ENCODE measurements at regions not wholly inside any gene's neighbourhood (a gene's known extent, or its start where the extent isn't known, plus 50 kb on each side); places are given as distances from the start of the nearest gene placed in this dataset.

DNA sequence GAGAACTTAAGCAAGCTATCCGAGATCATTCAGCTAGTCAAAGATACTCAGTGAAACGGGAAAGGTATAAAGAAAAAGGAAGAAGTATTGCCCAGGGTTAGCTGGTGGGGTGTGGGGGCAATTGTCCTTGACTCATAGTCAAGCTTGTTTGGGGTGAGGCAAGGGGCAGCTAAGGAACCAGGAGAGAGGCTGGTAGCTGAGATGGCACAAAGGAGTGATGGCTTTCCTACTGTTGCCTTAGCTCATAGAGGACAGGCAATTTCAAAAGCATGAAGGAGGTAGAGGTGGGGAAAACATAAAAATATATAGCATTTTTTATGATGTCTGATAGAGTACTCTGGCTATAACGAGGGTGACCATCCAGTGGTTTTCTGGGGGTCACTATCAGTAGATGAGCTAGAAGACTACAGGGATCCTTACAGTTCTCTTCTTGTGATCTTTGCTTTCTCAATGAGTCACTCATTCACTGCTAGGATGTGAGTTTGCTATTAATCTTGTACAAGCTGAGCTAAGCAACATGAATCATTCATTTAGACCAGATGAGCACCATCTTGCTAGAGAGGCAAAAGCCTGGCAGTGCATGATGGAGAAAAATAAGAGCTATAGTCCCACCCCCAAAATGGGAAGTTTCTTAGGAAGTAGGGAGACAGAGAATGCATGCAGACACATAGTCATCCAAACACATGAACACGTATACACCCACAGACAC, 207.1 kb upstream of the PFN2 start:
- TF ChIP-seq, protein P1, sequence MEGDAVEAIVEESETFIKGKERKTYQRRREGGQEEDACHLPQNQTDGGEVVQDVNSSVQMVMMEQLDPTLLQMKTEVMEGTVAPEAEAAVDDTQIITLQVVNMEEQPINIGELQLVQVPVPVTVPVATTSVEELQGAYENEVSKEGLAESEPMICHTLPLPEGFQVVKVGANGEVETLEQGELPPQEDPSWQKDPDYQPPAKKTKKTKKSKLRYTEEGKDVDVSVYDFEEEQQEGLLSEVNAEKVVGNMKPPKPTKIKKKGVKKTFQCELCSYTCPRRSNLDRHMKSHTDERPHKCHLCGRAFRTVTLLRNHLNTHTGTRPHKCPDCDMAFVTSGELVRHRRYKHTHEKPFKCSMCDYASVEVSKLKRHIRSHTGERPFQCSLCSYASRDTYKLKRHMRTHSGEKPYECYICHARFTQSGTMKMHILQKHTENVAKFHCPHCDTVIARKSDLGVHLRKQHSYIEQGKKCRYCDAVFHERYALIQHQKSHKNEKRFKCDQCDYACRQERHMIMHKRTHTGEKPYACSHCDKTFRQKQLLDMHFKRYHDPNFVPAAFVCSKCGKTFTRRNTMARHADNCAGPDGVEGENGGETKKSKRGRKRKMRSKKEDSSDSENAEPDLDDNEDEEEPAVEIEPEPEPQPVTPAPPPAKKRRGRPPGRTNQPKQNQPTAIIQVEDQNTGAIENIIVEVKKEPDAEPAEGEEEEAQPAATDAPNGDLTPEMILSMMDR (IDR thresholded peaks at IDR 0.05; ENCODE audit: unreplicated experiment), result no peak
- POLR2A ChIA-PET, result interaction anchor here (0.6 kb wide), 1 partner anchor 877 kb away, joined by 3 read pairs; no protein-coding TSS in a partner anchor

DNA sequence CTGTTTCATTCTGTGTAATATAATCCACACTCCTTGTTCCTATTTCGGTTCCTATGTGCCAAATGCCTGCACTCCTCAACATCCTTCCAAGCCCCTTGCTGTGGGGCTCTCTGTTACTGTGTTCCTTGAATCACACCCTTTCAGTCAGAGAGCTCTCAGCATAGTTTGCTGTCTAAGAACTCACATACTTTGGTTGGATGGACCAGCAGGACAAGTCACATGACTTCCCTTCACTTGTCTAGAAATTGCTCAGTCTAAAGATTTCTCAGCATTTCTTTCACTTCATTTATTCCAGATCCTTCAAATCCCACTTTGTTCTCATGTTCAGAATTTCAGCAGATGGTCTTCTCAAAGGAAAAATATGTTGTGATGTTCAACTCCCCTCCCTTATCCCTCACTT, 203.5 kb upstream of the PFN2 start:
- Mint-ChIP-seq H3K4me3 (ENCODE audit: unreplicated experiment) (no peak overlapping the region), H3K27me3 (ENCODE audit: insufficient read depth, unreplicated experiment) (no peaks in the 10 kb centered on the region), H3K4me1 (ENCODE audit: insufficient read depth, unreplicated experiment) (peaks cover 11% of the 10 kb centered on the region), H3K27ac (ENCODE audit: low read depth, unreplicated experiment) (no peak overlapping the region), H3K9me3 (ENCODE audit: unreplicated experiment) (no peaks in the 10 kb centered on the region), H3K36me3 (ENCODE audit: insufficient read depth, unreplicated experiment) (no peaks in the 10 kb centered on the region)
- POLR2A ChIA-PET, result interaction anchor here (1.0 to 1.1 kb wide), 2 partner anchors 10 to 14 kb away, joined by 3 read pairs; no protein-coding TSS in a partner anchor
- TF ChIP-seq, protein P1 (IDR thresholded peaks at IDR 0.05; ENCODE audit: unreplicated experiment), result no peak
- CTCF ChIA-PET, result interaction anchor here (0.6 to 1.2 kb wide), 5 partner anchors 10 to 206 kb away, joined by 3 to 5 read pairs (median 3); no protein-coding TSS in a partner anchor
- DNase-seq (ENCODE audit: unreplicated experiment), result no peak
- no TSS peak for BruUV-seq (replicated peaks)
- intact Hi-C loops (cut with micrococcal nuclease), result no loop called here

More for the DNA sequence above, 207.1 kb upstream of the PFN2 start:
- no TSS peak for BruUV-seq (replicated peaks)
- Mint-ChIP-seq H3K4me1 (ENCODE audit: insufficient read depth, unreplicated experiment) (peaks cover 17% of the 10 kb centered on the region), H3K36me3 (ENCODE audit: insufficient read depth, unreplicated experiment) (no peaks in the 10 kb centered on the region), H3K9me3 (ENCODE audit: unreplicated experiment) (no peaks in the 10 kb centered on the region), H3K4me3 (ENCODE audit: unreplicated experiment) (no peak overlapping the region), H3K27me3 (ENCODE audit: insufficient read depth, unreplicated experiment) (no peaks in the 10 kb centered on the region), H3K27ac (ENCODE audit: low read depth, unreplicated experiment) (no peak overlapping the region)
- peak; percentile 26 for DNase-seq (ENCODE audit: unreplicated experiment)
- CTCF ChIA-PET, result interaction anchor here (1.0 to 3.7 kb wide), 3 partner anchors 190 to 241 kb away, joined by 3 to 19 read pairs (median 12); no protein-coding TSS in a partner anchor
- intact Hi-C loops (cut with micrococcal nuclease), result no loop called here

DNA sequence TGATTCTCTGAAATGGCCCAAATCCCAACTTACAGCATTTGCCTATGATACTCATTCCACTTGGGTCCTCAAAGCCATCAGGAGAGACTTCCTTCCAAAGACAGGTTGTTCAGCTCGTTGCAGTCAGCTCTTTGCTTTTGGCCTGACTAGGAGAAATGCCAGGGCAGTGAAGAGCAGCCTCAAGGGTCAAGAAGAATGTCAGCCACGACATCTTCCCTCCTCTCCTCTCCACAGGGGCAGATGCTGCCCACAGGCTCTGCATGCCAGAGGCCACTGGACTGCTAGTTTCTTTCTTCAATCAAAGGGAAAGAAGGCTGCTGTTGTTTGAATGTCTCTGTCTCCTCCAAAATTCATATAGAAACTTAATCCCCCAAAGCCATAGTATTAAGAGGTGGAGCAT, 201.7 kb upstream of the PFN2 start:
- TF ChIP-seq, protein P1 (IDR thresholded peaks at IDR 0.05; ENCODE audit: unreplicated experiment), result no peak
- BruUV-seq (replicated peaks), result no TSS peak
- Mint-ChIP-seq H3K36me3 (ENCODE audit: insufficient read depth, unreplicated experiment) (no peaks in the 10 kb centered on the region), H3K27me3 (ENCODE audit: insufficient read depth, unreplicated experiment) (no peaks in the 10 kb centered on the region), H3K9me3 (ENCODE audit: unreplicated experiment) (no peaks in the 10 kb centered on the region), H3K4me1 (ENCODE audit: insufficient read depth, unreplicated experiment) (peaks cover 2% of the 10 kb centered on the region), H3K27ac (ENCODE audit: low read depth, unreplicated experiment) (no peak overlapping the region), H3K4me3 (ENCODE audit: unreplicated experiment) (no peak overlapping the region)
- ChIA-PET CTCF (interaction anchor here (0.6 to 1.7 kb wide), 3 partner anchors 10 to 142 kb away, joined by 3 to 9 read pairs (median 7); no protein-coding TSS in a partner anchor), POLR2A (no interaction called here)
- intact Hi-C loops (cut with micrococcal nuclease), result no loop called here
- DNase-seq (ENCODE audit: unreplicated experiment), result no peak

DNA sequence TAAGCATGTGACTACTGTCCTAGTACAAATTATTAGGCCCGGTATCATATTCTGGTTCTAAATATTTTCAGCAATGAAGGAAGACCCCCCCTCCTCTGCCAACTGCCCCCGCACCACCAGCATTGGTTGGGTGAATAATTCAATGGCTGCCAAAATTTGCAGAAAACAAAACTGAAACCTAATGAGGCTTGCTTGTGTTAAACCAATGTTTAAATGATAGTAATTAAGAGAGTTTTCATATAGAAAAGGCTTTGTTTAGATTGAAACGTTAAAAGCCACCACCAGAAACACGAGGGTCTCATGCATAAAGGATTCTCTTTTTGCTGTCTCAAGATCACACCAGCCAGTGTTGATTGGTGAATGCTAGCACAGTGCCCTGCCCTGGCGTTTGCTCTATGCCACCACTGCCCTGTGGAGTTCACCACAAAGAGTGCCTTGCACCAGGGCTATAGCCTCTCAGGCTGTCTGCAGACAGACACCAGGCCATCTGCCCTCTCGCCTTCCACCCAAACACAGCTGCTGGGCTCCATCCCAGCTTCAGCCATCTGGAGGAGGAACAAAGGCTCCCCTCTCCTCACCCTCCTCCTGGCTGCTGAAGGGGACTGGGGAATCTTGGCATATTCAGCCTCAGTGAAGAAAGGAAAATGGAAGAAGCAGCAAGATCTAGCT, 200.3 kb upstream of the PFN2 start:
- intact Hi-C loops (cut with micrococcal nuclease), result no loop called here
- H3K27me3 Mint-ChIP-seq (ENCODE audit: insufficient read depth, unreplicated experiment), result no peaks in the 10 kb centered on the region
- POLR2A ChIA-PET, result no interaction called here
- H3K27ac Mint-ChIP-seq (ENCODE audit: low read depth, unreplicated experiment), result no peak overlapping the region
- H3K4me3 Mint-ChIP-seq (ENCODE audit: unreplicated experiment), result no peak overlapping the region
- H3K9me3 Mint-ChIP-seq (ENCODE audit: unreplicated experiment), result no peaks in the 10 kb centered on the region
- TF ChIP-seq, protein P1 (IDR thresholded peaks at IDR 0.05; ENCODE audit: unreplicated experiment), result no peak
- H3K36me3 Mint-ChIP-seq (ENCODE audit: insufficient read depth, unreplicated experiment), result no peaks in the 10 kb centered on the region
- CTCF ChIA-PET, result interaction anchor here (1.7 kb wide), 1 partner anchor 13 kb away, joined by 7 read pairs; no protein-coding TSS in a partner anchor
- H3K4me1 Mint-ChIP-seq (ENCODE audit: insufficient read depth, unreplicated experiment), result no peaks in the 10 kb centered on the region
- BruUV-seq (replicated peaks), result no TSS peak
- DNase-seq (ENCODE audit: unreplicated experiment), result no peak
